ENCODE measurements at regions not wholly inside any gene's neighbourhood (a gene's known extent, or its start where the extent isn't known, plus 50 kb on each side); places are given as distances from the start of the nearest gene placed in this dataset.

GRCh38 chr21:23951251-23951650 lies 1656.0 kb downstream of the MRPL39 start:
- no peak for TF ChIP-seq POLR2A (IDR thresholded peaks at IDR 0.05; ENCODE audit: low read depth, low read length)
- no peak for TF ChIP-seq POLR2AphosphoS5 (IDR thresholded peaks at IDR 0.05; ENCODE audit: low read depth, low read length)
- TF ChIP-seq TAF1 (IDR thresholded peaks at IDR 0.05; ENCODE audit: low read depth, low read length), result no peak
- TF ChIP-seq SPI1 (IDR thresholded peaks at IDR 0.05; ENCODE audit: low read depth, low read length), result no peak
- no peak for TF ChIP-seq POU2F2 (IDR thresholded peaks at IDR 0.05; ENCODE audit: low read depth, low read length)
- no peak for TF ChIP-seq PAX5 (IDR thresholded peaks at IDR 0.05; ENCODE audit: insufficient read depth, low read length, severe bottlenecking)
